GM23248 (cell line): ENCODE measurements at regions not wholly inside any gene's neighbourhood (a gene's known extent, or its start where the extent isn't known, plus 50 kb on each side); places are given as distances from the start of the nearest gene placed in this dataset.

Experiments
- DNase-seq: peaks from one replicate; pipeline ENCODE4 v3.0.0-alpha.2; 2015
- H2AFZ ChIP-seq: fragments of 200-600 bp; sonication (generic); 2 replicates; pipeline ENCODE4 v1.6.1; 2016; ENCODE audit warnings: antibody characterized with exemption
- H3F3A ChIP-seq: fragments of 200-600 bp; sonication (generic); 2 replicates; pipeline ENCODE4 v1.6.1; 2016; ENCODE audit warnings: mild to moderate bottlenecking, antibody characterized with exemption, mixed run types; ENCODE audit not compliant: insufficient read depth
- H3K27ac ChIP-seq: fragments of 200-600 bp; sonication (generic); 2 replicates; pipeline ENCODE4 v1.5.1; 2016; ENCODE audit warnings: mild to moderate bottlenecking
- H3K27me3 ChIP-seq: fragments of 200-600 bp; sonication (generic); replicated peaks from 2 replicates; pipeline ENCODE4 v1.6.1; 2016; ENCODE audit warnings: mild to moderate bottlenecking; ENCODE audit not compliant: insufficient read depth
- H3K36me3 ChIP-seq: fragments of 200-600 bp; sonication (generic); 2 replicates; pipeline ENCODE4 v1.6.1; 2016; ENCODE audit warnings: low read depth, mild to moderate bottlenecking
- H3K4me1 ChIP-seq: fragments of 200-600 bp; sonication (generic); 2 replicates; pipeline ENCODE4 v1.6.1; 2016; ENCODE audit warnings: mild to moderate bottlenecking; ENCODE audit not compliant: insufficient read depth
- H3K4me2 ChIP-seq: fragments of 200-600 bp; sonication (generic); one replicate; pipeline ENCODE4 v1.6.1; 2016; ENCODE audit warnings: mild to moderate bottlenecking; ENCODE audit not compliant: unreplicated experiment
- H3K4me3 ChIP-seq: fragments of 200-600 bp; sonication (generic); 2 replicates; pipeline ENCODE4 v1.5.1; 2016; ENCODE audit warnings: mild to moderate bottlenecking
- H3K79me2 ChIP-seq: fragments of 200-600 bp; sonication (generic); 2 replicates; pipeline ENCODE4 v1.6.1; 2016; ENCODE audit warnings: mild to moderate bottlenecking; ENCODE audit not compliant: insufficient read depth
- H3K9ac ChIP-seq: fragments of 200-600 bp; sonication (generic); 2 replicates; pipeline ENCODE4 v1.6.1; 2016; ENCODE audit warnings: mild to moderate bottlenecking
- H3K9me2 ChIP-seq: fragments of 200-600 bp; sonication (generic); 2 replicates; pipeline ENCODE4 v1.6.1; 2016; ENCODE audit warnings: mixed run types, mild to moderate bottlenecking, moderate library complexity; ENCODE audit not compliant: insufficient read depth
- H3K9me3 ChIP-seq: fragments of 200-600 bp; sonication (generic); one replicate; pipeline ENCODE4 v1.6.1; 2017; ENCODE audit warnings: low read depth
- H4K20me1 ChIP-seq: fragments of 200-600 bp; sonication (generic); 2 replicates; pipeline ENCODE4 v1.6.0; 2016; ENCODE audit not compliant: insufficient read depth
- EZH2 ChIP-seq: fragments of 200-600 bp; sonication (generic); IDR thresholded peaks from 2 replicates; pipeline ENCODE4 v1.6.1; 2018; ENCODE audit warnings: antibody characterized with exemption, mild to moderate bottlenecking; ENCODE audit not compliant: insufficient read depth, poor library complexity, severe bottlenecking
- EZH2phosphoT487 ChIP-seq: fragments of 200-600 bp; sonication (generic); IDR thresholded peaks from 2 replicates; pipeline ENCODE4 v1.6.1; 2018; ENCODE audit warnings: antibody characterized with exemption, moderate library complexity, mild to moderate bottlenecking, low read depth; ENCODE audit not compliant: insufficient read depth
- WGBS, 2 experiments: methylation state at CpG; one replicate each; pipeline ENCODE4 v1.1.6; 2015 to 2017; ENCODE audit warnings: low lambda C conversion rate in 2 of 2, low coverage in 1 of 2; ENCODE audit errors: missing lambda C conversion rate in 2 of 2; 5-methylcytosine and 5-hydroxymethylcytosine counted together
- in situ Hi-C: fragments of 300-500 bp; cut with MboI; formaldehyde crosslinking; loops from 2 replicates; pipeline ENCODE4 v1.15.0; 2020

DNA sequence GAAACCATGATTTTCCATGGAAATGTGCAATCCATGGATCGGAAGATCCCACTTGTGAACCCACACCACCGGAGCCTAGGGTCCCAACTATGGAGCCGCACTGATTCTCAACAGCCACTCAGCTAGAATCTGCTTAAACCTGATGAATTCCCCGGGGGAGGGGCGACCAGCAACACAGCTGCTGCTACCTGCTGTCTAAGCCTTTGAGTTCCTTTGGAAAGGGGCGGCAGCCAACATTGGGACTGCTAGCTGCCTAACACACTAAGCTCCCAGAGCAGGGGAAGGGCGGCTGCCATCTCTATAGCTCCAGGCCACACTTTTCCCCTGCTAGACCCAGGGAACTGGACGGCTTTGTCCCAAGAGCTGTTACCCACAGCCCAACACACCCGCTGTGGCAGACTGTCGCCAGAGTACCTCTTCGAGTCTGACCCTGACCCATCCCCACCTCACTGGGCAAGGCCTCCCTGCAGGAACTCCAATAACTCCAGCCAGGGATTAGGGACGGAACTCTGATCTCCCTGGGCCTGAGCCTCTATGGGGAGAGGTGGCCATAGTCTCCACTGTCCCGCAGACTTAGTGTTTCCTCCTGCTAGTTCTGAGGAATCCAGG is 205.8 kb upstream of the SLC16A7 start:
- no peaks in the 10 kb centered on the region for H3K36me3 ChIP-seq
- H3K79me2 ChIP-seq = no peaks in the 10 kb centered on the region
- H3K9ac ChIP-seq = no peak overlapping the region
- no peak overlapping the region for H2AFZ ChIP-seq
- WGBS, 2 experiments = 86 to 91% methylated on average over 12 to 13 of the region's 13 CpGs
- no peaks in the 10 kb centered on the region for H3F3A ChIP-seq
- no peaks in the 10 kb centered on the region for H3K9me3 ChIP-seq
- TF ChIP-seq EZH2phosphoT487 (no peak), EZH2 (no peak)
- H3K4me1 ChIP-seq = no peaks in the 10 kb centered on the region
- H3K9me2 ChIP-seq = no peaks in the 10 kb centered on the region
- no peak overlapping the region for H3K4me2 ChIP-seq
- H3K4me3 ChIP-seq = no peak overlapping the region
- H3K27me3 ChIP-seq = no peaks in the 10 kb centered on the region
- H3K27ac ChIP-seq = no peak overlapping the region
- in situ Hi-C loops = no loop called here
- no peak for DNase-seq
- no peaks in the 10 kb centered on the region for H4K20me1 ChIP-seq

DNA sequence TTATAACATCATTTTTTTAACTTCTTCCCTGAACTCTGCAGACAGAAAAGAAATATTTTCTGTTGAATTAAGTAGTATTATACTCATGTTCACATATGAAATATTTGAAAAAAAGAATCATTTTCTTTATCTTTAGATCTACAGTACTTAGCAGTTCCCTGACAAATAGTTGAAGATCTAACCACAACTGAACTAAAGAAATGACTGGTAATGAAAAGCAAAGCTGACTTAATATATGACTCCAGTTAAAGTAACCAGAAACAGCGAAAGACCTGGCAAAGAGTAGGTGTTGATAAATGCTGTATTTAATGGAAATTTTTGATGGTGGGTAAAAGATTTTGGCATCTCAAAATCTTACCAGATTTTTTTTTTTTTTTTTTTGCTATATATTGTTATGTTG is 207.1 kb upstream of the SLC16A7 start:
- H3K9me2 ChIP-seq = no peaks in the 10 kb centered on the region
- no peak overlapping the region for H3K4me2 ChIP-seq
- H3K4me1 ChIP-seq = peaks cover 4% of the 10 kb centered on the region
- no peak for DNase-seq
- H3K27me3 ChIP-seq = no peaks in the 10 kb centered on the region
- H3K36me3 ChIP-seq = no peaks in the 10 kb centered on the region
- no peak overlapping the region for H3K9ac ChIP-seq
- no peak overlapping the region for H3K4me3 ChIP-seq
- WGBS, 2 experiments = 88 to 90% methylated on average over 1 of the region's 1 CpG
- no peak overlapping the region for H2AFZ ChIP-seq
- H3F3A ChIP-seq = peaks cover under 1% of the 10 kb centered on the region
- in situ Hi-C loops = no loop called here
- no peaks in the 10 kb centered on the region for H3K79me2 ChIP-seq
- no peaks in the 10 kb centered on the region for H4K20me1 ChIP-seq
- H3K9me3 ChIP-seq = no peaks in the 10 kb centered on the region
- TF ChIP-seq EZH2phosphoT487 = no peak
- no peak for TF ChIP-seq EZH2
- H3K27ac ChIP-seq = no peak overlapping the region

DNA sequence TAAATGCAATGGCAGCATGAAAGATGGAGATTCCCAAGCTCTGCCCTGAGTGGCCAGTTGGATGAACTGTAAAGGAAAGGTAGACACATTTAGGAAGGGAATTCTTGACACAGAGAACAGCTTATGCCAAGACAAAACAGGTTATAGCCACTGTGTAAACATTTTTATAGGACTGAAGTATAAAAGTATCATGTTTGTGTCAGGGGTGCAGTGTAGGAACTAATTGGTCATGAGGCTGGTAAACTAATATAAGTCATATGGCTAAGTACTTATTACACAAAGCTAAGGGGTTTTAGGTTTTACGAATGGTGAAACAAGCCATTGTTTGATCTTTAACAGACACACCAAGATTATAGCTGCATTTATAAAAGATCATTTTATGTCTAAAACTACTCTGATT is 207.7 kb upstream of the SLC16A7 start:
- Histone ChIP-seq H2AFZ (no peak overlapping the region), H3K9ac (no peak overlapping the region), H3K36me3 (no peaks in the 10 kb centered on the region), H4K20me1 (no peaks in the 10 kb centered on the region), H3K4me3 (no peak overlapping the region), H3K27me3 (no peaks in the 10 kb centered on the region), H3K9me2 (no peaks in the 10 kb centered on the region), H3K4me2 (no peak overlapping the region), H3K4me1 (peaks cover 9% of the 10 kb centered on the region), H3K79me2 (no peaks in the 10 kb centered on the region), H3K27ac (no peak overlapping the region), H3F3A (peaks cover 6% of the 10 kb centered on the region), H3K9me3 (no peaks in the 10 kb centered on the region)
- 92 to 97% methylated on average over 1 of the region's 1 CpG for WGBS, 2 experiments
- in situ Hi-C loops = no loop called here
- TF ChIP-seq EZH2 (no peak), EZH2phosphoT487 (no peak)
- DNase-seq = no peak

DNA sequence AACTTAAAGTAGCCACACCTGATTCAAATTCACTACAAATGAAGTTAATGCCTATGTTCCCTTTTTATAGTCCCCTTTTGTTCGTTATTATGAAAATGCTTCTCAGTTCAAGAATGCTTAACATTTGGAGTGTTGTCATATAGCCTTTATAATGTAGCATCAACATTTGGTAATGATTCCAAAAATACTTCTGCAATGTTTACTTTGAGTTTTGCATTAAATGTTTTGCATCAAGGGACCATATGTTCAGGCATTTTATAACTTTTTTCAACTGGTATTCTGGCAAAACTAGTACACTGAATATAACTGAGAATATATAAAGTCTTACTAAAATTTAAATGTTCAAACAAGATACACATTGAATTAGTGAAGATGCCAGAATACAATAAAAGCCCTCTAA is 209.6 kb upstream of the SLC16A7 start:
- H3K9ac ChIP-seq = no peak overlapping the region
- H4K20me1 ChIP-seq = no peaks in the 10 kb centered on the region
- peaks cover 17% of the 10 kb centered on the region for H3F3A ChIP-seq
- in situ Hi-C loops = no loop called here
- no peaks in the 10 kb centered on the region for H3K9me2 ChIP-seq
- H3K27me3 ChIP-seq = no peaks in the 10 kb centered on the region
- H3K4me3 ChIP-seq = no peak overlapping the region
- WGBS, 2 experiments = 20 to 24% methylated on average over 1 of the region's 1 CpG
- TF ChIP-seq EZH2phosphoT487 = no peak
- no peak for TF ChIP-seq EZH2
- H3K4me1 ChIP-seq = peaks cover 19% of the 10 kb centered on the region
- H3K79me2 ChIP-seq = no peaks in the 10 kb centered on the region
- H3K27ac ChIP-seq = no peak overlapping the region
- H2AFZ ChIP-seq = no peak overlapping the region
- no peaks in the 10 kb centered on the region for H3K36me3 ChIP-seq
- H3K4me2 ChIP-seq = no peak overlapping the region
- no peak for DNase-seq
- no peaks in the 10 kb centered on the region for H3K9me3 ChIP-seq
